HuH-7 (cell line): ENCODE measurements at regions not wholly inside any gene's neighbourhood (a gene's known extent, or its start where the extent isn't known, plus 50 kb on each side); places are given as distances from the start of the nearest gene placed in this dataset.
"Not testable (repeated sequence)": the region's sequence is repeated elsewhere in the genome, so short reads cannot be mapped to it uniquely, and the experiment has no call there.

ENCODE experiments used
- DNase-seq: peaks from one replicate; pipeline ENCODE4 v3.0.0; 2011; ENCODE audit warnings: low spot score

- no peak for DNase-seq
Measured at GRCh38 chr7:13792208-13792607, 197.3 kb downstream of the ETV1 start.

- DNase-seq, result no peak
Measured at GRCh38 chr7:13793926-13794325, 195.5 kb downstream of the ETV1 start.

GRCh38 chr7:13794581-13794980, 194.9 kb downstream of the ETV1 start:
- no peak for DNase-seq

GRCh38 chr7:13797545-13797944, 191.9 kb downstream of the ETV1 start:
- DNase-seq, result no peak

GRCh38 chr7:13800694-13801448, 188.6 kb downstream of the ETV1 start:
- no peak for DNase-seq

- no peak for DNase-seq
Measured at GRCh38 chr7:13801669-13802068, 187.8 kb downstream of the ETV1 start.

GRCh38 chr7:13802651-13803050, 186.8 kb downstream of the ETV1 start:
- DNase-seq, result no peak

- DNase-seq, result no peak
Measured at GRCh38 chr7:13803134-13803533, 186.3 kb downstream of the ETV1 start.

- DNase-seq, result not testable (repeated sequence)
Measured at GRCh38 chr7:13806089-13806867, 183.2 kb downstream of the ETV1 start.

GRCh38 chr7:13817230-13817629, 172.2 kb downstream of the ETV1 start:
- not testable (repeated sequence) for DNase-seq

GRCh38 chr7:13821152-13821787, 168.2 kb downstream of the ETV1 start:
- DNase-seq, result no peak

GRCh38 chr7:13822678-13823077, 166.8 kb downstream of the ETV1 start:
- no peak for DNase-seq

- DNase-seq, result no peak
Measured at GRCh38 chr7:13826752-13827151, 162.7 kb downstream of the ETV1 start.

GRCh38 chr7:13827716-13828115, 161.8 kb downstream of the ETV1 start:
- no peak for DNase-seq

- DNase-seq, result no peak
Measured at GRCh38 chr7:13829231-13829630, 160.2 kb downstream of the ETV1 start.

GRCh38 chr7:13829914-13830900, 159.3 kb downstream of the ETV1 start:
- no peak for DNase-seq

- DNase-seq, result no peak
Measured at GRCh38 chr7:13832346-13832745, 157.1 kb downstream of the ETV1 start.

- no peak for DNase-seq
Measured at GRCh38 chr7:13834328-13834761, 155.1 kb downstream of the ETV1 start.

GRCh38 chr7:13835442-13835841, 154.0 kb downstream of the ETV1 start:
- DNase-seq, result no peak

GRCh38 chr7:13839063-13839462, 150.4 kb downstream of the ETV1 start:
- DNase-seq, result no peak
